ENCODE measurements at regions not wholly inside any gene's neighbourhood (a gene's known extent, or its start where the extent isn't known, plus 50 kb on each side); places are given as distances from the start of the nearest gene placed in this dataset.
A peak's percentile ranks its signal among the peaks of the same experiment; 100 is the strongest.

DNA sequence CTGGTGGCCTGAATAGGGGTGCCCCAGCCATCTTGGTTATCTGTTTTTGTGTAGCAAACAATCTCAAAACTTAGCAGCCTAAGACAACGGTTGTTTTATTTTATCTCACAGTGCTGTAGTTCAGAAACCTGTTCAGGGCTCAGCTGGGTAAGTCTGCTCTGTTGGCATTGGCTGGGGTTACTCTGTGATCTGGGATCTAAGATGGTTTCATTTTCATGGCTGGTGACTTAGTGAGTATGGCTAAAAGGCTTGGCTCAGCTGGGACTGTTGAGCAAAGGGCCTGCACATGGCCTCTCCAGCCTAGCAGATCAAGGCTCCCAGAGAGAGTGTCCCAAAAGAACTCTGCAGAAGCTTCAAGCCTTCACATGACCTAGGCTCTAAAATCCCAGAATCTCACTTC lies 60.8 kb upstream of the POU2AF1 start:
- TF ChIP-seq, protein P1, sequence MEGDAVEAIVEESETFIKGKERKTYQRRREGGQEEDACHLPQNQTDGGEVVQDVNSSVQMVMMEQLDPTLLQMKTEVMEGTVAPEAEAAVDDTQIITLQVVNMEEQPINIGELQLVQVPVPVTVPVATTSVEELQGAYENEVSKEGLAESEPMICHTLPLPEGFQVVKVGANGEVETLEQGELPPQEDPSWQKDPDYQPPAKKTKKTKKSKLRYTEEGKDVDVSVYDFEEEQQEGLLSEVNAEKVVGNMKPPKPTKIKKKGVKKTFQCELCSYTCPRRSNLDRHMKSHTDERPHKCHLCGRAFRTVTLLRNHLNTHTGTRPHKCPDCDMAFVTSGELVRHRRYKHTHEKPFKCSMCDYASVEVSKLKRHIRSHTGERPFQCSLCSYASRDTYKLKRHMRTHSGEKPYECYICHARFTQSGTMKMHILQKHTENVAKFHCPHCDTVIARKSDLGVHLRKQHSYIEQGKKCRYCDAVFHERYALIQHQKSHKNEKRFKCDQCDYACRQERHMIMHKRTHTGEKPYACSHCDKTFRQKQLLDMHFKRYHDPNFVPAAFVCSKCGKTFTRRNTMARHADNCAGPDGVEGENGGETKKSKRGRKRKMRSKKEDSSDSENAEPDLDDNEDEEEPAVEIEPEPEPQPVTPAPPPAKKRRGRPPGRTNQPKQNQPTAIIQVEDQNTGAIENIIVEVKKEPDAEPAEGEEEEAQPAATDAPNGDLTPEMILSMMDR (IDR thresholded peaks at IDR 0.05), result no peak

DNA sequence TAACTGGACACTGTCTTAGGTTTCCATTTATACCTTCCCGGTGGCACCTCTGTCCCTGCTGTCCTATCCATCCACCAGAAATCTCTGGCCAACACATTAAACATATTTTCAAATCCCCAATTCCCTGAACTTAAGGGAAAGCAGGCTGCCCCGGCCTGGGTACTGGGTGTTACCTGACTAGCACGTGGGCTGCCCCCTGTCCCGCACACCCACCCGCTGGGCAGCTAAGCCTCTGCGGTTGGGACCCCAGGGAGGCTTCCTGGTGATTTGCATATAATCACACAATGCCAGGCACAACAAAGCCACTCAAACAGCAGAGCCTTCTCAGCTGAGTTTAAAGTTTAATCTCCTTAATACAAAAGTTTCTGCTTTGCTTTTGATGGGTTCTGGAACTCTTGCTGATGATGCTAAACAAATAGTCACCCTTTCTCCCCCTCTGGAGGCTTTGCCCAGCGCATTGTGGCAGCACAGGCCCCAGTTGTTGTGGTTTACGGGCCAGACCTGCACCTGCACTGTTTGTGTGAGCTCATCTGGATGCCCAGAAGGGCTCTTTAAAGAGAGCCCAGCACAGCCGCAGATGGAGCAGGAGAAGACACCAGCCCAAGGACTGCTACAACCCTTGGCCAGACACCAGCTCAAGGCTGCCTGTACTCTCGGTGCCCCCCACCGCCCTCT lies 59.9 kb upstream of the POU2AF1 start:
- Histone ChIP-seq H3K27ac (no peak overlapping the region), H3K4me3 (no peak overlapping the region), H3K27me3 (no peaks in the 10 kb centered on the region), H3K36me3 (no peaks in the 10 kb centered on the region), H3K9me3 (no peaks in the 10 kb centered on the region), H3K4me1 (peaks cover 4 to 10% of the 10 kb centered on the region in 2 donors)
- intact Hi-C loops (cut with DNase I), result no loop called here
- ATAC-seq, result no peak
- DNase-seq, result peak in 1 of 4 donors; percentile 17
- TF ChIP-seq, protein P1 (IDR thresholded peaks at IDR 0.05), result no peak

More for the DNA sequence above, 60.8 kb upstream of the POU2AF1 start:
- Histone ChIP-seq H3K9me3 (no peaks in the 10 kb centered on the region), H3K4me3 (no peak overlapping the region), H3K27ac (no peak overlapping the region), H3K36me3 (no peaks in the 10 kb centered on the region), H3K4me1 (peaks cover 4 to 10% of the 10 kb centered on the region in 2 donors), H3K27me3 (no peaks in the 10 kb centered on the region)
- intact Hi-C loops (cut with DNase I), result no loop called here
- ATAC-seq, result no peak
- DNase-seq, result no peak

DNA sequence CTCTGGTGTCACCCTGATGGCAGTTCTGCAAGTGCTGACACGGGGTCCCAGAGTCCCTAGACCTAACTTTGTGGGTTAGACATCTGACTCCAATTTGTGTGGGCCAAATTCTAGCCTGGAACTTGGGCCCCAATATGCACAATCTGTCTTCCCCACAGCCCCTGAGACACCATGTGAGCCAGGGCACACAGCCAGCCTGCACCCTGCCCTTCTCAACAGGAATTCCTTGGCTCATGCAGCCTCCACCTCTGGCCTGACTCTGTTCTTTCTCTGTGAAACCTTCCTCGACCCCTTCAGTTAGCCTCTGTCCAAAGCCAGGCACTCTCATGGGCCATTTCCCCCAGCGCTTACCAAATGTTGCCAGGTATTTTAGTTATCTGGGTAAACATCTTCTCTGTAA lies 59.1 kb upstream of the POU2AF1 start:
- no peak for ATAC-seq

DNA sequence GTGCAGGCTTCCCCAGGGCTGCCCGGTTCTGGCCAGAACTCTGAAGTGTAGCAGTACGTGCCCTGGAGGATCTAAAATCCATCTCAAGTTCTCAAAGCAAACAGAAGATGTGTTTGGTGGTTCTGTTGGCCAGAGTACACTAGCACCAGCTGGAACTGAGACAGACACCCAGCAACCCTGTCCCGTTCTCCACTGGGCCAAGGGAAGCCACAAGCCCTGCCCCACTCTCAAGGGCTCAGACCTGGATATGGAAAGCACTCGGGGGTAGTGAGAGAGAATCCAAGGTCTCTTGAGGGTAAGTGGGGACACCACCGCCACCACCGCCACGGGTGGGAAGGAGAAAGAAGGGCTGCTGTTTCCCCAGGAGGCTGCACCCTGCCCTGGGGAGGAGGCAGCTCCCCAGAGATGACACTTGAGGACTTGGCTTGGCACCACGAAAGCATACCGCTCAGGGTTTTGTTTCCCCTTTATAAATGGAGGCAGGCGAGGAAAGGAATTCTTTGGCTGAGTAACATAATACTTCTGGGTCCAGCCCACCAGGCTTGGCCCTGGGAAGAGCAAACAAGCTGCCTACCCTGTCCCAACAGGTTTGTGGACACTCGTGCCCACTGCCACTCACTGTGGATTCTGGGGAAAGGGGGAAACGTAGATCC lies 56.1 kb upstream of the POU2AF1 start:
- ATAC-seq (peak; percentile 47), DNase-seq (no peak)
- no peaks in the 10 kb centered on the region for H3K9me3 ChIP-seq
- H3K4me3 ChIP-seq, result no peak overlapping the region
- TF ChIP-seq, protein P1 (IDR thresholded peaks at IDR 0.05), result no peak
- no peaks in the 10 kb centered on the region for H3K36me3 ChIP-seq
- no peak overlapping the region for H3K27ac ChIP-seq
- intact Hi-C loops (cut with DNase I), result no loop called here
- H3K4me1 ChIP-seq, result peaks cover 4 to 10% of the 10 kb centered on the region in 2 donors
- H3K27me3 ChIP-seq, result no peaks in the 10 kb centered on the region

More for the DNA sequence above, 59.1 kb upstream of the POU2AF1 start:
- intact Hi-C loops (cut with DNase I), result no loop called here
- Histone ChIP-seq H3K9me3 (no peaks in the 10 kb centered on the region), H3K4me1 (peaks cover 4 to 10% of the 10 kb centered on the region in 2 donors), H3K4me3 (no peak overlapping the region), H3K27ac (no peak overlapping the region), H3K36me3 (no peaks in the 10 kb centered on the region), H3K27me3 (no peaks in the 10 kb centered on the region)
- DNase-seq, result peak in 1 of 4 donors; percentile 25
- TF ChIP-seq, protein P1 (IDR thresholded peaks at IDR 0.05), result no peak

DNA sequence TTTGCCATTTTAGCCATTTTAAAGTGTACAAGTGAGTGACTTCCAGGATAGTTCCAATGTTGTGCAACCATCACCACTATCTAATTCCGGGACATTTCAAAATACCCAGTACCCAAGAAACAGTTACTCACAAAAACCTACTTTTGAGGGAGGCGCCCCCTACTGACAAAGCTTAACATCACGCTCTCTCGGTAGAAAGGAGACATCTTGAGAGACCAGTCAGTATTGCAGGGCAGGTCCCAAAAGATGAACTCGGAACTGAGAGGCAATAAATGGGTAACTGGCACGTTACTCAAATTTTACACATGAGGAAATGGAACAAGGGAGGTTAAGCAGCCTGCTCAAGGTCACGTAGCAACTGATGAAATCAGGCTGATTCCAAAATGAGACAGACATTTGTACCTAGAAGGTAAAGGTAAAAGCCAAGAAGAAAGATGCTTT lies 50.0 kb upstream of the POU2AF1 start:
- intact Hi-C loops (cut with DNase I), result loop anchor here in 1 of 2 donors (5.0 kb wide), 1 partner anchor 147 kb away; no protein-coding TSS in a partner anchor
- no peaks in the 10 kb centered on the region for H3K9me3 ChIP-seq
- H3K4me3 ChIP-seq, result no peak overlapping the region
- DNase-seq, result peak in 1 of 4 donors; percentile 57
- TF ChIP-seq, protein P1 (IDR thresholded peaks at IDR 0.05), result peak; percentile 48 to 64
- no peaks in the 10 kb centered on the region for H3K4me1 ChIP-seq
- no peak overlapping the region for H3K27ac ChIP-seq
- H3K36me3 ChIP-seq, result no peaks in the 10 kb centered on the region
- H3K27me3 ChIP-seq, result no peaks in the 10 kb centered on the region
- peak; percentile 85 for ATAC-seq
